Hepatic stellate cell (primary cell): ENCODE measurements at regions not wholly inside any gene's neighbourhood (a gene's known extent, or its start where the extent isn't known, plus 50 kb on each side); places are given as distances from the start of the nearest gene placed in this dataset.

Source experiments
- DNase-seq: peaks from one replicate; pipeline ENCODE4 v3.0.0; 2011; ENCODE audit warnings: low spot score

GRCh38 chr14:66070542-66071319, 415.4 kb upstream of the CCDC196 start:
- peak; percentile 22 for DNase-seq

- DNase-seq: no peak
Measured at GRCh38 chr14:66072190-66073084, 413.7 kb upstream of the CCDC196 start.

GRCh38 chr14:66074537-66074936, 411.6 kb upstream of the CCDC196 start:
- DNase-seq: no peak

DNA sequence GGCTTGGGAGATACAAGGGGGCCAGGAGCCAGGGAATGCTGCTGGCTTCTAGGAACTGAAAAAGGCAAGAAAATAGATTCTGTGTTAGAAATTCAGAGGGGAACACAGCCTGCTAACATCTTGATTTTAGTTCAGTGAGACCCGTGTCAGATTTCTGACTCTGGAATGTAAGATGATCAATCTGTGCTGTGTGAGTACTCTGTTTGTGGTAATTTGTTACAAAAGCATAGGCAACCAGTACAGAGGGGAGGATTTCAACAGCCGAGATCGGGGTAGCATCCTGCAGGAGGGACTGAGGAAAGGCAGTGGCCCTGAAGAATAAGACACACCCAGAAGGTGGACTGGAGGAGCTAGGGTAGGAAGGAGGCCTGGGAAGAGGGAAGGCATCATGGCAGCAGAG, 410.0 kb upstream of the CCDC196 start:
- DNase-seq: no peak

DNA sequence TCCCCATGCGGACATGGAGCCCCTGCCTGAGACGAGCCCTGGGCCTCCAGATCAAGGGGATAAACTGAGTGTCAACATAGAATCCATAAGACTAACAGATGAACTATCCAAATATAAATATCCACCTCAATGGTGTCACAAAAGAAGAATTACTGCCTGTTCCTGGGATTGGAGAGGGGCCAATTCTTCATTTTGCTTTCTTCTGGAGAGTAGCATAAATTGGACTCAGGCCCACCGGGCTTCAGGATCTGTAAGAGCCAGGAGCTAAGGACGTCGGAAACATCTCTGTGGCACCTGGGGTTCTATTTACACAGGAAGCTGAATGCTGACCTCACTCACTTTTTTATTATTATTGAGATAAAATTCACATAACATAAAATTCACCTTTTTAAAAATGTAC, 408.2 kb upstream of the CCDC196 start:
- no peak for DNase-seq

GRCh38 chr14:66081594-66082376, 404.4 kb upstream of the CCDC196 start:
- no peak for DNase-seq

- no peak for DNase-seq
Measured at GRCh38 chr14:66085224-66085623, 400.9 kb upstream of the CCDC196 start.

DNA sequence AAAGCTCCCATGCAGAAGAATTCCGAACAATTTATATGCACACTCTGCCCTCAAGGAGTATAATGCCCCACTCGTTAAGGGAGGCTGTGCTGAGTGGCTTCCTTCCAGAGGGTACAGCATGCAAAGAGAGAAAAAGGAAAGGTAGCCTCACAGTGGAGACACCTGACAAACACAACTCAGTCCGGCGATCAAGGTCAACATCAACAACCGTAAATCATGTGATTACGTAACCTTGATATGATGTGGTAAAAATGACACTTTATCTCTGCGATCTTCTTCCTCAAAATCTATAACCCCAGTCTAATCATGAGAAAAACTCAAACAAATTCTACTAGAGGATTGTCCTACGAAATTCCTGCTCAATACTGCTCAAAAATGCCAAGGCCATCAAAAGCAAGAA, 400.5 kb upstream of the CCDC196 start:
- no peak for DNase-seq

DNA sequence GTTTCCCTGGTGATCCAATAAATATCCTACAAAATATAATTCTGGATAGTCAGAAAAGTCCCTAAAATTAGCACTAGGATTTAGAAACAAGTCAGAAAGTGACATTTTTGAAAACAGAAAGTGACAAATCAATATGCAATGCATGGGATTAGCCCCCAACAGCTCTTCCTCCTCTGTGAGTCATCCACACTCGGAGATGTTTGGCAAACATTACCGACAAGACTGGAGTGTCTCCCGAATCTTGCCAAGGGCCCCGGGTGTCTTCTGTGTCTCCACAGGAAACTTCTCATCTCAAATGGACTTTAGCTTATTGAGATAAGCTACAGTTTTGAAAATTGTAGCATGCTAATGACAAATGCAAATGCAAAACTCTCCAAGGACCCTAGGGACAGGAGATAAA, 398.9 kb upstream of the CCDC196 start:
- DNase-seq: no peak

DNA sequence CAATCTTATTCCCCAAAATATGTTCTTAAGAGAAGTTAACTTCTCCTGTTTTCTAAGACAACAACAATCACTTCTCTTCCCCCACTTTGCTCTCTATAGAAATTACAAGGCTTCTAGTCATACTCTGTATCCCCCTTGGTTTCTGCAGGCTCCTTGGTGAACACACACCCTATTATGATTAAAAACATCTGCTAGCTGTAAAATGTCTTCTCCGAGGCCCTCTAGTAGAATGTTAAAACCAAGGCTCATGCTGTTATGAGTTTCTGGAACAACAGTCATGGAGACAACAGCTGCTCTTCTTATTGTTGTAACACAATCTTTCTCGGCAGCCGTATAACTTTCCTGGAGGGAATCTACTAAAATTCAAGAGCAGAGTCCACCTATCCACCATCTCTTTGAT, 397.5 kb upstream of the CCDC196 start:
- DNase-seq: no peak

GRCh38 chr14:66092206-66092605, 394.0 kb upstream of the CCDC196 start:
- DNase-seq: no peak

DNA sequence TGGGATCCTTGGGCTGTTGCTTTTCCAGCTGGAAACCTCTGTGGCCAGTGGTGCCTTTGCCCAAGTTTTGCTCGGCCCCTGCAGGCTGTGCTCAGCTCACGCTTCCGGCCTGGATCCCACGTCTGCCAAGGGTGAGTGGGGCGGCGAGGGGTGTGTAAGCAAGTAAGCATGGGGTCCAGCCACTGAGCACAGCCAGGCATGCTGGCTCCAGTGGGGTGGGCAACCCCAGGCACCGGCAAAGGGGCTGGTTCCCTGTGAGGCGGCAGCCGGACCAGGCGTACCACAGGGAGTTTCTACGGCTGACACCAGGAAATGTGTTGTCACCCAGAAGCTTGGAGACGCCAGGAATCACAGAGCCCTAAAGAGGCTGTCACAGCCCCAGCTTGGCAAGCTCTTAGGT, 393.4 kb upstream of the CCDC196 start:
- no peak for DNase-seq

- no peak for DNase-seq
Measured at GRCh38 chr14:66094001-66094727, 392.0 kb upstream of the CCDC196 start.

- DNase-seq: no peak
Measured at GRCh38 chr14:66099451-66099850, 386.7 kb upstream of the CCDC196 start.

DNA sequence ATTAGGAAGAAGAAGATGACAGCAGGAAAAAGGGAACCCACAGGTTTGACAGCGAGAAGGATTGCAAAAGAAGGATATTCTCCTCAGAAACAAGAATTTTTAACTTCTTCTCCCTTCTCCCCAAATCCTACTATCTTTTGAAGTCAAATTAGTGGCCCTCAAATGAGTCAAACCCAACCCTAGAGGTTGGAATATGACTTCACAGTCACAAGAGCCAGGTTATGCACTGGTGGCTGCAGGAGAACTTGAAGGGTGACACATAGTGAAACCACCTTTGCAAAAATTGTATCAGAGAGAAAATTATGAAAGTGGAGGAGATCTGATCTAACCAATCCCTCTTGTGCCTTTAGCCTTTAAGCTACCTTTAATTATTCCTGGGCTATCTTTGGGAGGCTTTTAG, 386.2 kb upstream of the CCDC196 start:
- DNase-seq: no peak

- DNase-seq: no peak
Measured at GRCh38 chr14:66101662-66102061, 384.5 kb upstream of the CCDC196 start.

DNA sequence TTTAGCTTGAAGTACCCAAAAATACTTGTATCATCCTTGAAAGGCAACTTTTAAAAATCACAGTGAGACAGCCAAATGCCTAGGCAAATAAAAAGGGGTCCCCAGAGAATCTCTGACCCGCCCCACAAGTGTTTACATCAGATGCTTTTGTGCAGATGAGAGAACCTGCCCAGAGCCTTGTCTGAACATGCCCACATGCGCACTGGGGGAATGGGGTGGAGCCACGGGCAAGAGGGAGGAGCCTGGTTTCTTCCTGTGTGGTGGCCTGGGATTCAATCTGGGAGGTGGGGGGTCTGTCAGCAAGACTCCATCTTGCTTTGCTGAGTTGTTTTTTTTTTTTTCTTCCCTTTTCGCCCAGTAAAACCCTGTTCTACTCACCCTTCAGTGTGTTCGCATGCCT, 381.7 kb upstream of the CCDC196 start:
- DNase-seq: no peak

- DNase-seq: no peak
Measured at GRCh38 chr14:66105815-66106214, 380.4 kb upstream of the CCDC196 start.

GRCh38 chr14:66109426-66109825, 376.7 kb upstream of the CCDC196 start:
- no peak for DNase-seq

GRCh38 chr14:66111891-66112290, 374.3 kb upstream of the CCDC196 start:
- no peak for DNase-seq

DNA sequence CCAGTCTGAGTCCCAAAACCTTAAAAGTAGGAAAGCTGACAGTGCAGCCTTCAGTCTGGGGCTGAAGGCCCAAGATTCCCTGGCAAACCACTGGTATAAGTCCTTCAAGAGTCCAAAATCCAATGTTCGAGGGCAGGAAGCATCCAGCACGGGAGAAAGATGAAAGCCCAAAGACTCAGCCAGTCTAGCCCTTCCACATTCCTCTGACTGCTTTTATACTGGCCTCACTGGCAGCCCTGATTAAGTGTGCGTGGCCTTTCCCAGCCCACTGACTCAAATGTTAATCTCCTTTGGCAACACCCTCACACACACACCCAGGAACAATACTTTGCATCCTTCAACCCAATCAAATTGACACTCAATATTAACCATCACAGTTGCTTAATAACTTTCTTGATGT, 372.1 kb upstream of the CCDC196 start:
- DNase-seq: no peak
